ENCODE measurements at regions not wholly inside any gene's neighbourhood (a gene's known extent, or its start where the extent isn't known, plus 50 kb on each side); places are given as distances from the start of the nearest gene placed in this dataset.

DNA sequence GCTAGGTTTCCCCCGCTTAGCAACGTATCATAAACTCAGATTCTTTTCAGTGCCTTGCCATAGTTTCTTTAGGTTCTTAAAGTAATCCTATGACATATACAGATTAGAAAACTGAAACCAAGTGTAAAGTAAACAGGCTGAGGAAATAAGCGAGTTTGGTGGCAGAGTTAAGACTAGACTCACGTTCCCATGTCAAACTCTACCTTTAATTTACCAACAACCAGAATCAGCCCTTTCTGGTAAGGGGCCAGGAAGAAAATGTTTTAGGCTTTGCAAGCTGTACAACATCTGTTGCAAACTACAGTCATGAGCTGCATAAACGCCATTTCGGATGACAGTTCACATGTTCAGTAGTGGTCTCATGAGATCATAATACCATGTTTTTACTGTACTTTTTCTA, 128.0 kb upstream of the PRICKLE2 start:
- no peaks in the 10 kb centered on the region for H3K36me3 ChIP-seq (replicated peaks)
- no peaks in the 10 kb centered on the region for H3K9me3 ChIP-seq
- H3K27me3 ChIP-seq (ENCODE audit: low read depth), result no peaks in the 10 kb centered on the region
- in situ Hi-C loops (cut with MboI; ENCODE audit: low sequenced_read_pairs), result no loop called here
- H3K4me1 ChIP-seq, result no peaks in the 10 kb centered on the region
- no peak for DNase-seq (ENCODE audit: low spot score in 2 of 2)
- no peak overlapping the region for H3K4me3 ChIP-seq

DNA sequence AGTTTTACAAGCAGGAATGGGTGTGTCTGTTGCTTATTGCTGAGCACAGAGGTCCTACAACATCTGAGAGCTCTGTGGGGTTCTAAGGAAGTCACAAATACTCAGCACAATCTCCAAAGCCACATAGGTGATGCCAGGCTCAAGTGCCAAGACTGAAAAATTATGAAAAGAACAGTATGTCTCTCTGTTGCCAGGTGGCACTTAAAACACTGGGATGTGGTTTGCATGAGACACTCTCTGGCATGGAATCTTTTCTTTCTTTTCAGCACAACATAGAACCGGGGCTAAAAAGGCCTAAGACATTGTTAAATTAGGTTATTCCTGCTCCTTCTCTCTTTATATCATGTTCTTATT, 127.3 kb upstream of the PRICKLE2 start:
- in situ Hi-C loops (cut with MboI; ENCODE audit: low sequenced_read_pairs), result no loop called here
- no peaks in the 10 kb centered on the region for H3K27me3 ChIP-seq (ENCODE audit: low read depth)
- no peaks in the 10 kb centered on the region for H3K9me3 ChIP-seq
- no peak for DNase-seq (ENCODE audit: low spot score in 2 of 2)
- no peaks in the 10 kb centered on the region for H3K36me3 ChIP-seq (replicated peaks)
- no peak overlapping the region for H3K4me3 ChIP-seq
- no peaks in the 10 kb centered on the region for H3K4me1 ChIP-seq

DNA sequence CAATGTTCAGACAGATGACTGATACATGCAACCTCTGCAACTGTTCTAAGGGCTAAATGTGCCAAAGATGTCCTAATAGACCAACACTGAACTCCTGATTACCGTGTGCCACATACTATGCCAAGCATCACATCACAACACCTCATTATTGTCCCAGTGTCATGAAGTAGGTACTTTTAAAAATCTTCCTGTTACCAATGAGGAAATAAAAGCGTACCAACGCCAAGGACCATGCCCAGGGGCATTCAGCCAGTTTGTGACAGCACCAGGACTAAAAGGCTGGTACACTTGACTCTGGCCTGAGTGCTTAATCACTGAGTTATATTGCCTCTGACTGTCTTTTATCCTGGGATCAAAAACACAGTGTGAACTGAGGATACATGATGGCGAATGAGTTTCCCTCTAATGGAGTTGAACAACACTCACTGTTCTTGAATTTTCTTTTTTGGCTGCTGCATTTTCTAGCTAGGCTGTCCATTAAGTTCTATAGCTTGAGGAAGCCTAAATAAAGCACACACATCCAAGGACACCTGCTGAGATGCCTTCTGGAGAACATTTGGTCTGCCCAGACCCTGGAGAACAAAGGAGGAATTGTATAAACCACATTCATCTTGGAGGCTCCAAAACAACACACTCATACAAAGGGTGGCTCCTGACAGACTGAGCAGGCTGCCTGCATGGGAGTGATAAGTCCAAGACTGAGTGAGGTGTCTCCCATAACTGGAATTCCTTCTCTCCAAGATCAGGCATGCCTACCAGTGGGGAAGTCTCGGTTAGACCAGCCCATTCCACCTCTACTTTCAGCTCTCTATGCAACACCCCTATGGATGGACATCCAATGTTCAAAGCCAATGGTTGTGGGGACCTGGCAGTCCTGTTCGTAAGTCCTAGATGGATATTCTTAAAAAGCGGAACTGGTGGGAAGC, 126.7 kb upstream of the PRICKLE2 start:
- in situ Hi-C loops (cut with MboI; ENCODE audit: low sequenced_read_pairs), result no loop called here
- Histone ChIP-seq H3K4me3 (no peak overlapping the region), H3K27me3 (ENCODE audit: low read depth) (no peaks in the 10 kb centered on the region), H3K4me1 (no peaks in the 10 kb centered on the region), H3K9me3 (no peaks in the 10 kb centered on the region), H3K36me3 (replicated peaks) (no peaks in the 10 kb centered on the region)
- DNase-seq (ENCODE audit: low spot score in 2 of 2), result no peak

DNA sequence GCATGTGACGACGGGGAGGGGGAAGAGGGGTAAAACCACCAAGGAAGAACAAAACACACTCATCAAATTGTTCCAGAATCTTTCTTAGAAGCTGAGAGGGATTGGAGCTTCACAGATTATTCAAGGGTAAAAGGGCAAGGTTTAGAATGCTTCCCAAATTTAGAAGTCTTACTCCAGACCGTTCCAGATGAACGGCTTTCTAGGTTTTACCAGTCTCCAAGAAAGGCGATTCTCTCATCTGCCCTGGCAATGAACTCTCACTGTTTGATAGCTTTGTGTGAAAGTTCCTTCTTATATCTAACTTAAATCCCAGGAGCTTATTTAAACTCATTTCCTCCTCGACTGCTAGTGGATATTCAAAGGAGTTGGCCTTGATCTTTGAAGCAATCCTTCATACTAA, 124.3 kb upstream of the PRICKLE2 start:
- no peak for DNase-seq (ENCODE audit: low spot score in 2 of 2)
- Histone ChIP-seq H3K4me1 (no peaks in the 10 kb centered on the region), H3K27me3 (ENCODE audit: low read depth) (no peaks in the 10 kb centered on the region), H3K36me3 (replicated peaks) (no peaks in the 10 kb centered on the region), H3K9me3 (no peaks in the 10 kb centered on the region), H3K4me3 (no peak overlapping the region)
- in situ Hi-C loops (cut with MboI; ENCODE audit: low sequenced_read_pairs), result no loop called here

DNA sequence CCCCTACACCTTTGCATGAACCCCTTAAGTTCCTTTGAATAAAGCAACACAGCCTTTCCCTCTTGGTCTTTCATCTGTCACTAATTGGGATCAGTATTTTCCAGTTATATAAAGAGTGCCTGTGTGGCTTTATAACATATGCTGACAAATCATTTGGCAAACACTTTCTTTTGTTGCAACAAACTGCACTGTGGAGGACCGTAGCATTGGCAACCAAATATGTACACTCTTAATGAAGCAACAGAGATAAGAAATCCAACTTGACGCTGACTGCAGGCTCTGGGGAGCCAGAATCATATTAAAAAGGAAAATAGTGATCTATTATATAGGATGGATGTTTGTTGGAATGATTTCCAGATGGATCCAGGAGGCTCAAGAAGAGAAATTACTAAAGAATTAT, 120.1 kb upstream of the PRICKLE2 start:
- Histone ChIP-seq H3K9me3 (no peaks in the 10 kb centered on the region), H3K4me1 (no peaks in the 10 kb centered on the region), H3K36me3 (replicated peaks) (no peaks in the 10 kb centered on the region), H3K4me3 (no peak overlapping the region), H3K27me3 (ENCODE audit: low read depth) (no peaks in the 10 kb centered on the region)
- in situ Hi-C loops (cut with MboI; ENCODE audit: low sequenced_read_pairs), result no loop called here
- no peak for DNase-seq (ENCODE audit: low spot score in 2 of 2)

DNA sequence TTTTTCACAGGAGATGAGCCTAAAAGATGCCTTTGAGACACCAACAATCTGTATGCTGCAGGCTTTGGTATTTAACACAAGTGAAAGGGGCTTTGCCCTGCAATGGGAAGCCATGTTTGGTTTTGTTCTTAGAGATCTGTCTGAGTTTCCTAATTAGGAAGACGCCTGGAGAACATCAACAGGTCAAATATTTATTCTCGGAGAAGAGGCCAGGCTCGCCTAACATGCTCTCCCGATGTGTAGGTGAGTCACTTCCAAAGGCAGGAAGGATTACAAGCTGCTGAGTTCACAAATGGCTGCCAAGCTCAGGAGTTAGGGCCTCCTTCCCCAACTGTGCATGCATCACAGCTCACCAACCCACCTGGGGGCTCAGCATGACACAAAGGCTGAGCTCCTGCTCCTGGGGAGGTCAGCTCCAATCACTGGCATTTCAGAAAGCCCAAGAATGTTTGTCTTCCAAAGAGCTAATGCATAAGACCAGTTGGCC, 119.5 kb upstream of the PRICKLE2 start:
- no peak overlapping the region for H3K4me3 ChIP-seq
- no peaks in the 10 kb centered on the region for H3K4me1 ChIP-seq
- no peaks in the 10 kb centered on the region for H3K9me3 ChIP-seq
- H3K27me3 ChIP-seq (ENCODE audit: low read depth), result no peaks in the 10 kb centered on the region
- no peaks in the 10 kb centered on the region for H3K36me3 ChIP-seq (replicated peaks)
- no peak for DNase-seq (ENCODE audit: low spot score in 2 of 2)
- in situ Hi-C loops (cut with MboI; ENCODE audit: low sequenced_read_pairs), result no loop called here

DNA sequence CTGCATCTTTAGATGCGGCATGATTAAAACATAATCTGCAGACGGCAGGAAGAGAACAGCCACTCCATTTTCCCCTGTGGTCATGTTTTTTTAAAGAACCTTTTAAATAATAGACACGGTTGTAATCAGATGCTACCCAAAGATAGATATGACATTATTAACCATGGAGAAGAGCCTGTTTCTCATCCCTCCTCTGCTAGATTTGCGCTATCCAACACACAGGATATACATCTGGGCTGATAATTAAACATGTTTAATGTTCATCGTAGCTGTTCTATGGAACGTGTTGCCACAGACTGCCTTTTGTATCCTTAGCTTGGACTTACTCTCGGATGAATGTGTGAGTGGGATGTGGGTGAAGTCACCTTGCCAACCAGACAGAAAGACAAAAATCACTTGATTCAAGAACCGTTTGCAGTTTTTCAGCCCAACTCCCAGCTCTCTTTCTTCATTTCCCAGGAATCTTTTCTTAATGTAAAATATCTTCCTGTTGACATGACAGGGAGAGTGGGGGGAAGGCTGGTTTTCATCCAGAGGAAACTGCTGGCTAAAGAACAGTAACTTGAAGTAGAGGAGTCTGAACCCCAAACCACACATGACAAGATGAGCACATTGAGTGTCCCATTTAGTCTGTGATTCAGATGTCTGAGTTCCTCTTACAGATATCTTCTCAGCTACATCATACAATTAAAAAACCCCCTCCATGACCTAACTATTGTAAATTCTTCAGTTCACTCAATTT, 118.6 kb upstream of the PRICKLE2 start:
- DNase-seq (ENCODE audit: low spot score in 2 of 2), result no peak
- no peaks in the 10 kb centered on the region for H3K36me3 ChIP-seq (replicated peaks)
- no peaks in the 10 kb centered on the region for H3K27me3 ChIP-seq (ENCODE audit: low read depth)
- in situ Hi-C loops (cut with MboI; ENCODE audit: low sequenced_read_pairs), result no loop called here
- H3K4me3 ChIP-seq, result no peak overlapping the region
- no peaks in the 10 kb centered on the region for H3K9me3 ChIP-seq
- H3K4me1 ChIP-seq, result no peaks in the 10 kb centered on the region

DNA sequence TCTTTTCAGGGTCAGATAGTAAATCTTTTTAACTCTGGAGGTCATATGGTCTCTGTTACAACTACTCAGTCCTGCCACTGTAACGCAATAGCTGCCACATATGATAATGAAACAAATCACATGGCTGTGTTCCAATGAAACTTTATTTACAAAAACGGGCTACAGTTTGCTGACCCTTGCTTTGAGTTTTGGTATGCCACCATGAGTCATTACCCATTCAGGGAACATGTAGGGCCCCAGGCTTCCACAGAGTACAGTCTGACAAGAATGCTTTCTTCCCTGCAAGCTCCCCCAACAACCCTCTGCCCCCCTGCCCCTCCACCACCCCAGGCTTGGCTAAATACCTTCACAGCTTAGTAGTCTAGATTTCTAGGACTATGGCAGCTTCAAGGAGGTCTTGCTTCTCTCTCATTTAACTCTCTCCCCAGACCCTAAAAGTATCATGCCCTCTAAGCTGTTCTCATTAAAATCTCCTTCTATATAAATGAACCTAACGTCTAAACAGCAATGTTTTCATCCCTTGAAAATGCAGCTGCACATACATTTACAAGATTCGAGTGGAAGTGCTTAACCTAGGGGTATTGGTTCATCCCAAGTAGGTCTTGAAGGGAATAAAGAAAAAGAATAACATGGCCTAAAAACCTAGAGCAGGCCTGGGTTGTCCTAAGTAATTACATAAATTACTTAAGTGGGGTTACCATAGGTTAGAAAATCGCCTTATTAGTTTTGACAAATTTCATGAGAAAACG, 117.8 kb upstream of the PRICKLE2 start:
- Histone ChIP-seq H3K4me3 (no peak overlapping the region), H3K36me3 (replicated peaks) (no peaks in the 10 kb centered on the region), H3K27me3 (ENCODE audit: low read depth) (no peaks in the 10 kb centered on the region), H3K4me1 (no peaks in the 10 kb centered on the region), H3K9me3 (no peaks in the 10 kb centered on the region)
- DNase-seq (ENCODE audit: low spot score in 2 of 2), result no peak
- in situ Hi-C loops (cut with MboI; ENCODE audit: low sequenced_read_pairs), result no loop called here

DNA sequence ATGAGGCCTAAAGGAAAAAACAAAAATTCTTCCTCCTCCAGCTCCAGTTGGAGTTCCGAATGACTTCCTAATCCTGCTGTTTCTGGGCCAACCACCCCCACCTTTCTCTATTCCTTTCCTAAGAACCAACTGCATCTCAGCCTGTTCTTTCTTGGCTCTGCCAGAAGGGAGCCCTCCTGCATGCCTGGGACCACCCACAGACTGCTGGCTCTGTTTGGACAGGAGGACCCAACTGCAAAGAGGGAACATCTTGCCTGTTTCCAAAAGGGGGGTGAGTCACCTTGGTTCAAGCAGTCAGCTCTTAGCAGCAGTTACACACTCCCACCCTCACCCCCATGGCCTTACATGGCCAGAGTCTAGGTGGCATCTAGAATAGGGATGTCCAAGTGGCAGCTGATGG, 116.0 kb upstream of the PRICKLE2 start:
- no peaks in the 10 kb centered on the region for H3K9me3 ChIP-seq
- H3K36me3 ChIP-seq (replicated peaks), result no peaks in the 10 kb centered on the region
- no peaks in the 10 kb centered on the region for H3K27me3 ChIP-seq (ENCODE audit: low read depth)
- H3K4me1 ChIP-seq, result no peaks in the 10 kb centered on the region
- H3K4me3 ChIP-seq, result no peak overlapping the region
- in situ Hi-C loops (cut with MboI; ENCODE audit: low sequenced_read_pairs), result no loop called here
- DNase-seq (ENCODE audit: low spot score in 2 of 2), result no peak

DNA sequence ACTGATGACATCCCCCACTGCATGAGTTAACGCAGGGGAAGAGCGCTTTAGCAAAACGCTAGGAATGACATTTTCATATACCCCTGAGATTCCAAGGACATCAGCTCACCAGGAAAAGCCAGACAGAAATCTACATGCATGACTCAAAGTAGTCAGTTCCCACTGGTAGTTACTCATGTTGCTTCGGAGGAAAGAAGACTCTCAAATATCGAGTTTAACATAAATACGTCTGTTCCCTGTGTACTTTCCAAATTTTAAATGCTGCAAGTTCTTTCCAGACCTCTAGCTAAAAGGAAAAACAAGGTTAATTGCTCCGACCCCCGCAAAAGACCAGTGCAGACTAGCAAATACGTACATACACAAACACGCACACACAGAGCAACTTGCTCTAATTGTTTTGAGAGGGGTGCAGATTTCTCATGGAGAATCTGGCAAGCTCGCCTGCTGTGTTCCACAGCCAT, 115.4 kb upstream of the PRICKLE2 start:
- no peak overlapping the region for H3K4me3 ChIP-seq
- in situ Hi-C loops (cut with MboI; ENCODE audit: low sequenced_read_pairs), result no loop called here
- H3K36me3 ChIP-seq (replicated peaks), result no peaks in the 10 kb centered on the region
- H3K4me1 ChIP-seq, result no peaks in the 10 kb centered on the region
- H3K27me3 ChIP-seq (ENCODE audit: low read depth), result no peaks in the 10 kb centered on the region
- no peak for DNase-seq (ENCODE audit: low spot score in 2 of 2)
- no peaks in the 10 kb centered on the region for H3K9me3 ChIP-seq

DNA sequence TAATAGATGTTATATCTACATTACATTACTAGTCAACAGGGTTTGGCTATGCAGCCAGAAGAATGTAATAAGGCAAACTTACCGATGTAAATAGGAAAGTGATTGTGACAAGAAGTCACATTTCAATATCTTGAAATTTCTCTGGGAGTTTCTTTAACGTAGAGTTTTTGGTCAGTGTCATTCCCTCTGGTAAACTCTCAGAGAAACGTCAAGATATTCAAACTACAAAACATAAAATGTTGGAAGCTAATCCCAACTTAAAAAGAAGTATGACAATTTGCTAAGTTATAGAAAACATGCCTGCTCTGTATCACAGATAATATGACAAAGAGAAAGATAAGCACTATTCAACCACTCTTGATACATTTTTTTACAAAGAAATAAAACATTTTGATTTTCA, 111.2 kb upstream of the PRICKLE2 start:
- H3K4me1 ChIP-seq, result no peaks in the 10 kb centered on the region
- no peak overlapping the region for H3K4me3 ChIP-seq
- H3K27me3 ChIP-seq (ENCODE audit: low read depth), result no peaks in the 10 kb centered on the region
- H3K9me3 ChIP-seq, result no peaks in the 10 kb centered on the region
- in situ Hi-C loops (cut with MboI; ENCODE audit: low sequenced_read_pairs), result no loop called here
- DNase-seq (ENCODE audit: low spot score in 2 of 2), result no peak
- no peaks in the 10 kb centered on the region for H3K36me3 ChIP-seq (replicated peaks)

DNA sequence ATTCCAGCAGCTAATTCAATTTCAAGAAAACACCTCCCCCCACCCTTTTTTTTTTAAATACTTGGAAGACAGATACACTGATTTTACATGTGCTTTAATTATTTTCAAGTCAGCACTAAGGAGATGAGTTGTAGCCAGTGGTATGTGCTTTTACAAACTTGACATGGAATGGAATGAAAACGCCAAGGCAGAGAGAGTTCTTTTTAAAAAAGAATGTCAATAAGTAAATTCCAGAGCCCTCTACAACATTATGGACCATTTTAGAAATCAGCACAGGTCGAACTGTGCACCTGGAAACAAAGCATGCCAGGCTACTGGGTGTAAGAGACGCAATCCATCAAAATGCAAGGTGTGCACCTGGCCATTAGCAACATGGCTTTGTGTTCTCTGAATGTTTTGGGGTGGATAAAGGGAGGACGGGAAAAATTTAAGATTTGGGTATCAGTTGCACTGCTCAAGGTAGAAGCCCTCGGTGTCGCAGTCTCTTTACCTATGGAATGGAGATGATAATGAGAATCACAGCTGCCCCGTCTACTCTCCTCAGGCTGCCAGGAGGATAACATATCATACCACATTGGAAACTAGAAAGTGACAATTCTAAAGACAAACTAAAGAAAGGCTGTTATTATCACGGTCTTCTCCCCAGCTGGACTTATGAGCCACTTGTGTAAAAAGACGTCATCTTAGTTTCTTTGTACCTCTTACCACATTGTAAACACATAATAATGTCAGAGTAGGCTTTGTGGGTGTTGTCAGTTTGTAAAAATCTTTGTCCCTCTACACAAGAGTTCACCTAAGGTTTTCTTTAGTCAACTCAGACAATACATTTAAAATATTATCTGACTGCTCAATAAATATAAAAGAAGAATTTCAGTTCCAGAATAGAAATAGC, 107.4 kb upstream of the PRICKLE2 start:
- DNase-seq (ENCODE audit: low spot score in 2 of 2), result no peak
- H3K4me1 ChIP-seq, result no peaks in the 10 kb centered on the region
- in situ Hi-C loops (cut with MboI; ENCODE audit: low sequenced_read_pairs), result no loop called here

DNA sequence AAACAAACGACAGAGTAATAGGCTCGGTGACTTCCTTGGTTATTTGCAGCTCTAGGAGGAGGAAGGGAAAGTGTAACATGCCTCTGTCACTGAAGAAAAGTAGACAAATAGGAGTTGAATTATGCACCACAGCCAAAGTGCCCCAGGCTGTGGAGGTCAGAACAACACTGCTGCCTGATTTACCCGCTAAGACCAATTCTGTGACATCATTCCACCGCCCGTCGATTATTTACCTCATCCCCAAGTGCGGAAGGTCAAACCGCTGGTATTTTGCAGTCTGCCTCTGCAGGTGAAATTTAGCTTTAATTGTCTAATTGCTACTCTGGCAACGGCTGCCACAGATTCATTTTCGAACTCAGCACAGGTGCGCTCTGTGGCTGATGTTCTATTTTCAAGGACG, 106.3 kb upstream of the PRICKLE2 start:
- Histone ChIP-seq H3K36me3 (replicated peaks) (no peaks in the 10 kb centered on the region), H3K27me3 (ENCODE audit: low read depth) (no peaks in the 10 kb centered on the region), H3K4me1 (no peaks in the 10 kb centered on the region), H3K9me3 (no peaks in the 10 kb centered on the region), H3K4me3 (no peak overlapping the region)
- no peak for DNase-seq (ENCODE audit: low spot score in 2 of 2)
- in situ Hi-C loops (cut with MboI; ENCODE audit: low sequenced_read_pairs), result no loop called here

More for the DNA sequence above, 107.4 kb upstream of the PRICKLE2 start:
- no peak overlapping the region for H3K4me3 ChIP-seq
- H3K9me3 ChIP-seq, result no peaks in the 10 kb centered on the region
- no peaks in the 10 kb centered on the region for H3K27me3 ChIP-seq (ENCODE audit: low read depth)
- no peaks in the 10 kb centered on the region for H3K36me3 ChIP-seq (replicated peaks)

Data from HAP-1 (cell line).